HG03520 (cell line): ENCODE measurements at regions not wholly inside any gene's neighbourhood (a gene's known extent, or its start where the extent isn't known, plus 50 kb on each side); places are given as distances from the start of the nearest gene placed in this dataset.
"Not testable (repeated sequence)": the region's sequence is repeated elsewhere in the genome, so short reads cannot be mapped to it uniquely, and the experiment has no call there.

Experiments used
- ATAC-seq: cut with Tn5 transposase; IDR thresholded peaks from one replicate; pipeline ENCODE4 v1.9.1; 2021; ENCODE audit warnings: mild to moderate bottlenecking, moderate library complexity; ENCODE audit not compliant: unreplicated experiment

GRCh38 chr5:92836855-92837755 lies 743.9 kb downstream of the NR2F1-AS1 start:
- no peak for ATAC-seq

GRCh38 chr5:92835712-92836111 lies 745.3 kb downstream of the NR2F1-AS1 start:
- no peak for ATAC-seq

GRCh38 chr5:92823551-92823950 lies 757.5 kb downstream of the NR2F1-AS1 start:
- ATAC-seq = not testable (repeated sequence)

- no peak for ATAC-seq
These were observed 758.8 kb downstream of the NR2F1-AS1 start for GRCh38 chr5:92822183-92822582.

- no peak for ATAC-seq
These were observed 771.1 kb downstream of the NR2F1-AS1 start for GRCh38 chr5:92809855-92810465.

GRCh38 chr5:92808474-92808873 lies 772.5 kb downstream of the NR2F1-AS1 start:
- ATAC-seq = no peak

GRCh38 chr5:92807085-92807484 lies 773.9 kb downstream of the NR2F1-AS1 start:
- no peak for ATAC-seq

GRCh38 chr5:92805446-92805845 lies 775.6 kb downstream of the NR2F1-AS1 start:
- ATAC-seq = no peak

GRCh38 chr5:92801911-92802310 lies 779.1 kb downstream of the NR2F1-AS1 start:
- no peak for ATAC-seq

- ATAC-seq = no peak
These were observed 780.7 kb downstream of the NR2F1-AS1 start for GRCh38 chr5:92800365-92800764.

- ATAC-seq = no peak
These were observed 785.4 kb downstream of the NR2F1-AS1 start for GRCh38 chr5:92795633-92796032.

GRCh38 chr5:92780057-92780456 lies 801.0 kb downstream of the NR2F1-AS1 start:
- no peak for ATAC-seq

GRCh38 chr5:92779536-92779935 lies 801.5 kb downstream of the NR2F1-AS1 start:
- no peak for ATAC-seq

- no peak for ATAC-seq
These were observed 802.8 kb downstream of the NR2F1-AS1 start for GRCh38 chr5:92778261-92778660.

GRCh38 chr5:92777421-92777820 lies 803.6 kb downstream of the NR2F1-AS1 start:
- no peak for ATAC-seq

- ATAC-seq = no peak
These were observed 805.1 kb downstream of the NR2F1-AS1 start for GRCh38 chr5:92775711-92776615.

GRCh38 chr5:92769978-92770377 lies 811.0 kb downstream of the NR2F1-AS1 start:
- no peak for ATAC-seq

GRCh38 chr5:92761585-92761984 lies 819.4 kb downstream of the NR2F1-AS1 start:
- no peak for ATAC-seq

- ATAC-seq = no peak
These were observed 820.5 kb downstream of the NR2F1-AS1 start for GRCh38 chr5:92760550-92760949.

GRCh38 chr5:92758552-92758951 lies 822.5 kb downstream of the NR2F1-AS1 start:
- ATAC-seq = no peak

GRCh38 chr5:92749943-92750342 lies 831.1 kb downstream of the NR2F1-AS1 start:
- no peak for ATAC-seq
